NK-92 treated with Interleukin-12 subunit alpha and Interleukin-12 subunit beta, amount 100 ng/mL, for 24 hours (cell line): ENCODE measurements at regions not wholly inside any gene's neighbourhood (a gene's known extent, or its start where the extent isn't known, plus 50 kb on each side); places are given as distances from the start of the nearest gene placed in this dataset.
"Not testable (repeated sequence)": the region's sequence is repeated elsewhere in the genome, so short reads cannot be mapped to it uniquely, and the experiment has no call there.

Experiments used
- DNase-seq: peaks from one replicate; lab custom pipeline; 2025; lab: John Stamatoyannopoulos, UW

GRCh38 chr1:30148676-30149075, 574.7 kb downstream of the MATN1 start:
- no peak for DNase-seq

GRCh38 chr1:30147188-30147587, 576.2 kb downstream of the MATN1 start:
- no peak for DNase-seq

DNA sequence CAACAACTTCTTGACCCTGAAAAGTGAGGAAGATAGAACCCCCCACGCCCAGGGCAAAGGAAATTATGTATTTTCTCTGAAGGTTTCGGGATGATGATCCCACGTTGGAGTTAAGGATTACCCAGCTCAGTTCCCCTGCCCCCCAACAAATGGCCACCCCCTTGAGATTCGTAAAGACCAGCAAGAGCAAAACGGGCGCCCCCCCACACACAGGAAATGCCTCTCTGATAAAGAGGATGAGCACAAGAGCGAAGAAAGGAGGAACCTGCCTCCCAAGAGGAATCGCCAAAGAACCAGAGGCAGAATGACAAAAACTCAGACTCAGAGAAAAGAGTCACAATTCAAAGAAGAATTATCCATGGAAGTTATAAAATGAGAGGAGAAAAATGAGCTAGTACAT, 576.9 kb downstream of the MATN1 start:
- no peak for DNase-seq

DNA sequence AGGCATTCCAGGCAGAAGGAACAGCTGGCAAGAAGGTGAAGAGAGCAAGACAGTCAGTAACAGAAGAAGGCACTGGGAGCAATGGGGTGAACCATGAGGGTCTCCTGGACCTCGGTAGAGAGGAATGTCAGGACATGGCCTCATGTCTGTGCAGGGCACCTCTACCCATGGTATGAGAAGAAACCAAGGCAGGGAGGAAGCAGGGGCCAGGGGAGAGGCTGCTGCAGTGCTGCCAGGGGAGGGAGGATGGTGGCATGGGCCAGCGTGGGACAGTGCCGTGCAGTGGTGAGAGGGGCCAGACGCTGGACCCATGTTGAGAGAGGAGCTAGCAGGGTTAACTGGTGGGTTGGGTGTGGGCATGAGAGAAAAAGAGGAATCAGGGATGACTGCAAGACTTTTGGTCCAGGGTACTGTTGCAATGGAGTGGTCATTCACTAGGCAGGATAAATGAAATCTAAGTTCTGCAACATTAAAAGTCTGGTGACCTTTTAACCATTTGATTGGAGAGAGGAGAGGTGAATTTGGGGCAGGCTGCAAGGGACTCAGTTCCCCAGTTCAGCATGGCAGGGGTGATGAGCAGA, 577.6 kb downstream of the MATN1 start:
- no peak for DNase-seq

- no peak for DNase-seq
Measured at GRCh38 chr1:30144831-30145230, 578.6 kb downstream of the MATN1 start.

DNA sequence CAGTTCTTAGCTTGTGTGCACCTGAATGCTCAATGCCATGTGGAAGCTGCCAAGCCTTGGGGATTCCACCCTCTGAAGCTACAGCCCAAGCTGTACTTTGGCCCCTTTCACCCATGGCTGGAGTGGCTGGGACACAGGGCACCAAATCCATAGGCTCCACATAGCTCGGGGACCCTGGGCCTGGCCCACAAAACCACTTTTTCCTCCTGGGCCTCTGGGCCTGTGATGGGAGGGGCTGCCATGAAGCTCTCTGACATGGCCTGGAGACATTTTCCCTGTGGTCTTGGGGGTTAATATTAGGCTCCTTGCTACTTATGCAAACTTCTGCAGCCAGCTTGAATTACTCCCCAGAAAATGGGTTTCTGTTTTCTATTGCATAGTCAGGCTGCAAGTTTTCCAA, 579.9 kb downstream of the MATN1 start:
- DNase-seq: no peak

DNA sequence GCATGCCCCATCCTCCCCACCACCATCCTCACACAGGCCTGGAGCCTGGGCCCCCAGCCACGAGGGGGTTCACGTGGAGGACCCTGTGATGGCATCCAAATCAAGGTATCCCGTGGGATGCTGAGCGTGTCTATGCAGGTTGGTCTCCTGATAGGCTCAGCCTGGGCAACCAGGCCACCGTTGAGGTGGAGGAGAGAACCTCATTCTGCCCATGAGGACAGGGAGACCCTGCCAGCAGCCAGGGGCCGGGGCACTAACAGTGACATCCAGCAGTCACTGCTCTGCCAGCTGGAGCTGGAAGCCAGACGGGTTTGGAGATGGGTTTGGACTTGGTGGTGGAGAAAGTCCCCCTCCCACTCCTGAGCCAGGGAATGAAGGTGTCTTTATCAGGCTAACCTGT, 582.8 kb downstream of the MATN1 start:
- DNase-seq: no peak

GRCh38 chr1:30138891-30139290, 584.5 kb downstream of the MATN1 start:
- no peak for DNase-seq

GRCh38 chr1:30137001-30137400, 586.4 kb downstream of the MATN1 start:
- no peak for DNase-seq

GRCh38 chr1:30135698-30136097, 587.7 kb downstream of the MATN1 start:
- DNase-seq: no peak

- no peak for DNase-seq
Measured at GRCh38 chr1:30134466-30135217, 588.7 kb downstream of the MATN1 start.

GRCh38 chr1:30133414-30134055, 589.9 kb downstream of the MATN1 start:
- DNase-seq: no peak

DNA sequence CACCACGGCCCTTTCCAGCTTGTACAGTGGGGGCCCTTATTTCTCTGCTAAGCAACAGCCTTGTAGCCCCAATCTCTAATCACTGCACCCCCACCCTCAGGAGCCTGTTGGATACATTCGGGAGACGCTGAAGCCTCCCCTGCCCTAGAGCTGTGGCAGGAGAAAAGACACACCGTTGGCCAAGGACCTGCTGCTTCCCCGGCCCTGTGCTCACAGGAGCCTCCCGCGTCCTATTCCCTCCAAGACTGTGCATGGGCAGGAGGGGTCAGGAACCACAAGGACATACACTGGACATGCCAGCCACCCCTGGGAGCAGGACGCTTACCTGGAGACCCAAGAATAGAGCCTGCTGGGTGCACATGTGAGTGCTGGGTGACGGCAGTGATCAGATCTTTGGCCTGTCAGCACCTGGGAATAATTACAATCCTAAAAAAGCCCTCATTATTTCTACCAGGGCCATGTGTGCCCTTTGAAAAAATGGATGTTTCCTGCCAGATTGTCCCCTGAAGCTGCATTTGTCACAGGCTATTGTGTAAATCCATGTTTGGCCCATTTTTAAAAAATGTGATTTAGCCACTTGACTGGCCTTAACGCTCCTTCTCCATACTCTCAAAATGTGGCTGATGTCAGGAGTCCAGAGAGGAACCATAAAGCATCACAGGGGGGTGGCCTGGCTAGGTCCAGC, 590.6 kb downstream of the MATN1 start:
- no peak for DNase-seq

DNA sequence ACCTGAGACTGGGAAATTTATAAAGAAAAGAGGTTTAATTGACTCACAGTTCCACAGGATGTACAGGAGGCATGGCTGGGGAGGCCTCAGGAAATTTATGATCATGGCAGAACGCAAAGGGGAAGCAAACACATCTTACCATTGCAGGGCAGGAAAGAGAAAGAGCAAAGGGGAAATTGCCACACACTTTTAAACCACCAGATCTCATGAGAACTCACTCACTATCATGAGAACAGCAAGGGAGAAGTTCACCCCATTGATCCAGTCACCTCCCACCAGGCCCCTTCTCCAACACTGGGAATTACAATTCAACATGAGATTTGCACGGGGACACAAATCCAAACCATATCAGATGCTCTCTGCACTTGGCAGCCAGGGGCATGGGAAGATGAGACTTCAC, 592.8 kb downstream of the MATN1 start:
- DNase-seq: not testable (repeated sequence)

- no peak for DNase-seq
Measured at GRCh38 chr1:30130099-30130498, 593.3 kb downstream of the MATN1 start.

- DNase-seq: no peak
Measured at GRCh38 chr1:30129421-30130055, 593.8 kb downstream of the MATN1 start.

GRCh38 chr1:30129001-30129408, 594.4 kb downstream of the MATN1 start:
- no peak for DNase-seq

GRCh38 chr1:30126848-30127247, 596.5 kb downstream of the MATN1 start:
- no peak for DNase-seq

GRCh38 chr1:30125821-30126170, 597.6 kb downstream of the MATN1 start:
- DNase-seq: no peak

GRCh38 chr1:30125021-30125820, 598.2 kb downstream of the MATN1 start:
- no peak for DNase-seq

DNA sequence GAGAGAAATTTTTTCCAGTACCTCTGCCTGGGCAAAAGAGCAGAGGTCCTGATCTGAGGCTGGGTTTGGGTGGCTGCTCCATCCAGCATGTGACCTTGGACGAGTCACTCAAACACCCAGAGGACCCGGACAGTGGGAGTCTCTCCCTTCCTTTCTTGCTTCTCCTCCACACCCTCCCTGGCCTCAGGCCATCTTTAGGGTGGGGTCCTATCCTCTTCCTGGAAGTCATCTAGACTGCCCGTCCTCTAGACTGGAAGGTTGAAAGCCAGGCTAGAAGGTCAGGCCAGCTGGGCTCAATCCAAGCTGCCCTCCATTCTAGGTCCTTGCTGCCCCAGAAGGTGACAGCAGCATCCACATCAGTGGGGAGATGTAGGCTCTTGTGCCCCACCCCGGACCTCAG, 599.5 kb downstream of the MATN1 start:
- no peak for DNase-seq

DNA sequence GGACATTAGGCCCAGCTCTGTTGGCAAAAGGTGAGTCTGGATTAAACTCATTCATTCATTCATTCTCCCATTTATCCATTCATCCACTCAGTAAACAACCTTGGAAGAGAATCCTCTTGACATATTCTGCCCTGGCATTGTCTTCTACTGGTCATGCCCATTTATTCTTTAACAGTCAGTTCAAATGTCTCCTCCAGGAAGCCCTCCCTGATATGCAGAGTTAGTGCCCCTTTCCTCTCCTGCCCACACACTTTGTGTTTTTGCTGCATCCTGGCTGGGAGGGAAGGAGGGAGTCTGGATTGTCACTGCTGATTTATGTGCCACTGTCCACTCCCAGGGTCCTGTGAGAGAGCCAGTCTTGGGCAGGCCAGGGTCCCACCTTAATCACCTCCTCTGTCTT, 600.3 kb downstream of the MATN1 start:
- DNase-seq: no peak
